ENCODE measurements at regions not wholly inside any gene's neighbourhood (a gene's known extent, or its start where the extent isn't known, plus 50 kb on each side); places are given as distances from the start of the nearest gene placed in this dataset.

GRCh38 chr9:99722877-99723276 is 98.8 kb upstream of the NR4A3 start:
- no peak for DNase-seq

- no peak for DNase-seq
These were observed 97.0 kb upstream of the NR4A3 start for GRCh38 chr9:99724640-99725039.

GRCh38 chr9:99725852-99726251 is 95.8 kb upstream of the NR4A3 start:
- DNase-seq, result no peak

- DNase-seq, result no peak
These were observed 94.9 kb upstream of the NR4A3 start for GRCh38 chr9:99726758-99727157.

- no peak for DNase-seq
These were observed 91.6 kb upstream of the NR4A3 start for GRCh38 chr9:99730062-99730461.

GRCh38 chr9:99731950-99732349 is 89.7 kb upstream of the NR4A3 start:
- DNase-seq, result no peak

GRCh38 chr9:99732715-99733114 is 89.0 kb upstream of the NR4A3 start:
- no peak for DNase-seq

- no peak for DNase-seq
These were observed 86.6 kb upstream of the NR4A3 start for GRCh38 chr9:99735041-99735440.

GRCh38 chr9:99736291-99736690 is 85.4 kb upstream of the NR4A3 start:
- no peak for DNase-seq

- DNase-seq, result no peak
These were observed 84.0 kb upstream of the NR4A3 start for GRCh38 chr9:99737649-99738048.

GRCh38 chr9:99743006-99743405 is 78.7 kb upstream of the NR4A3 start:
- no peak for DNase-seq

- no peak for DNase-seq
These were observed 78.2 kb upstream of the NR4A3 start for GRCh38 chr9:99743455-99743854.

- DNase-seq, result no peak
These were observed 77.6 kb upstream of the NR4A3 start for GRCh38 chr9:99744132-99744531.

- DNase-seq, result no peak
These were observed 76.6 kb upstream of the NR4A3 start for GRCh38 chr9:99745085-99745484.

GRCh38 chr9:99746406-99746805 is 75.3 kb upstream of the NR4A3 start:
- DNase-seq, result no peak

GRCh38 chr9:99748266-99748665 is 73.4 kb upstream of the NR4A3 start:
- no peak for DNase-seq

- DNase-seq, result no peak
These were observed 73.0 kb upstream of the NR4A3 start for GRCh38 chr9:99748676-99749075.

GRCh38 chr9:99749641-99750040 is 72.0 kb upstream of the NR4A3 start:
- no peak for DNase-seq

- no peak for DNase-seq
These were observed 71.2 kb upstream of the NR4A3 start for GRCh38 chr9:99750526-99750925.

- no peak for DNase-seq
These were observed 69.1 kb upstream of the NR4A3 start for GRCh38 chr9:99752417-99753109.

- no peak for DNase-seq
These were observed 68.2 kb upstream of the NR4A3 start for GRCh38 chr9:99753436-99753835.

- DNase-seq, result no peak
These were observed 61.3 kb upstream of the NR4A3 start for GRCh38 chr9:99760421-99760820.

GRCh38 chr9:99762470-99762869 is 59.2 kb upstream of the NR4A3 start:
- no peak for DNase-seq
